ENCODE measurements at regions not wholly inside any gene's neighbourhood (a gene's known extent, or its start where the extent isn't known, plus 50 kb on each side); places are given as distances from the start of the nearest gene placed in this dataset.

- DNase-seq, result no peak
These were observed 241.9 kb upstream of the NDST4 start for GRCh38 chr4:115355329-115355728.

GRCh38 chr4:115353370-115353769, 239.9 kb upstream of the NDST4 start:
- DNase-seq, result no peak

GRCh38 chr4:115343171-115343570, 229.8 kb upstream of the NDST4 start:
- no peak for DNase-seq

GRCh38 chr4:115334736-115335411, 221.5 kb upstream of the NDST4 start:
- no peak for DNase-seq

GRCh38 chr4:115332078-115332477, 218.7 kb upstream of the NDST4 start:
- no peak for DNase-seq

GRCh38 chr4:115331241-115331640, 217.8 kb upstream of the NDST4 start:
- DNase-seq, result no peak

- DNase-seq, result peak in 1 of 3 donors; percentile 8
These were observed 212.4 kb upstream of the NDST4 start for GRCh38 chr4:115325836-115326235.

GRCh38 chr4:115323106-115323707, 209.8 kb upstream of the NDST4 start:
- DNase-seq, result peak in 1 of 3 donors; percentile 3

- no peak for DNase-seq
These were observed 201.8 kb upstream of the NDST4 start for GRCh38 chr4:115315182-115315581.

- peak in 1 of 3 donors; percentile 22 for DNase-seq
These were observed 197.2 kb upstream of the NDST4 start for GRCh38 chr4:115310641-115311040.

- no peak for DNase-seq
These were observed 181.3 kb upstream of the NDST4 start for GRCh38 chr4:115294717-115295116.

- no peak for DNase-seq
These were observed 179.7 kb upstream of the NDST4 start for GRCh38 chr4:115293093-115293462.

- peak in 1 of 3 donors; percentile 11 for DNase-seq
These were observed 179.1 kb upstream of the NDST4 start for GRCh38 chr4:115292320-115293092.

GRCh38 chr4:115287426-115287825, 174.0 kb upstream of the NDST4 start:
- no peak for DNase-seq

- DNase-seq, result no peak
These were observed 165.9 kb upstream of the NDST4 start for GRCh38 chr4:115279330-115279729.

- DNase-seq, result no peak
These were observed 165.4 kb upstream of the NDST4 start for GRCh38 chr4:115278830-115279229.

GRCh38 chr4:115275615-115276014, 162.2 kb upstream of the NDST4 start:
- DNase-seq, result no peak

GRCh38 chr4:115274545-115274944, 161.1 kb upstream of the NDST4 start:
- DNase-seq, result no peak

GRCh38 chr4:115272594-115272993, 159.2 kb upstream of the NDST4 start:
- DNase-seq, result no peak

- DNase-seq, result no peak
These were observed 158.8 kb upstream of the NDST4 start for GRCh38 chr4:115272185-115272584.

GRCh38 chr4:115260195-115260594, 146.8 kb upstream of the NDST4 start:
- no peak for DNase-seq

- no peak for DNase-seq
These were observed 146.2 kb upstream of the NDST4 start for GRCh38 chr4:115259642-115260041.

- no peak for DNase-seq
These were observed 136.4 kb upstream of the NDST4 start for GRCh38 chr4:115249808-115250207.
